Activated CD4-positive, alpha-beta T cell treated with anti-CD3 and anti-CD28 coated beads, Interleukin-2, amount 50 U/mL, for 24 hours (primary cell): ENCODE measurements at regions not wholly inside any gene's neighbourhood (a gene's known extent, or its start where the extent isn't known, plus 50 kb on each side); places are given as distances from the start of the nearest gene placed in this dataset.
"Not testable (repeated sequence)": the region's sequence is repeated elsewhere in the genome, so short reads cannot be mapped to it uniquely, and the experiment has no call there.

Experiments
- DNase-seq, 2 donors: peaks; one replicate each; pipeline ENCODE4 v3.0.0-alpha.2; 2020; ENCODE audit warnings: low read depth in 1 of 2, low spot score in 1 of 2

DNA sequence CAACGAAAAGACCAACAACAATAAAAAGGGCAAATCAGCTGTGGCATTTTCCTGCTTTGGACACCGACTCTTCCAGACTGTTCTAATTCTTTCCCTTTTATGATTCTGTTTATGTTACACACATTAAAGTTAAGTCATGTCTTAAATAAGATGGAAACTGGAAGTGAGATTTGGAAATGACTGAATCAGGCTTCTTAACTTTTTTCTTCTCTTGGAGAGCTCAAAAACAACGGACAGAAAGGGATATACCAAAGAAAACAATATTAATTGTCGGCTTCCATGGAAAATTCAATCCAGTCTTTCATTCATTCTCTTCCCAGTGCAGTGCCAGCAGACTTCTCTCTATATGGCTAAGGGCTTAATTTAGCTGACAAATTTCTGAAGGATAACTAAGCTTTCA is 214.9 kb upstream of the DDHD1 start:
- no peak for DNase-seq

DNA sequence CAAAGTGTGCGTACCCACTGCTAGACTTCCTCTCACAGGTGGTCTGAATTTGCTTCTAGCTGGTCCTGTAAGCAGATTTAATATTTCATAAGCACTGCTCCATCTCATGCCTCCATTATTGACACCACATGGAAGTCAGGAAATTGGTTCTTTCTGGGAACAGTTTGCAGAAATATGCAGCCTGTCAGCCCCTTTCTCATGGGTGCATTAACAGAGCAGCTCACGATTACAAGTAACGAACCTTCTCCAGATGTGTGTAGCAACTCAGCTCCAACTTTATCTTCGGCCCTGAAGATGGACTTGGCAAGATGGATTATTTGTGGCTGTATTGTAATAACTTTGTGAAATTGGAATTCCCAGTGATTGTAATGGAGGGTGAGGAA is 214.5 kb upstream of the DDHD1 start:
- no peak for DNase-seq

- DNase-seq, result no peak
These were observed 212.5 kb upstream of the DDHD1 start for GRCh38 chr14:53365486-53366130.

- not testable (repeated sequence) for DNase-seq
These were observed 209.8 kb upstream of the DDHD1 start for GRCh38 chr14:53362916-53363315.

DNA sequence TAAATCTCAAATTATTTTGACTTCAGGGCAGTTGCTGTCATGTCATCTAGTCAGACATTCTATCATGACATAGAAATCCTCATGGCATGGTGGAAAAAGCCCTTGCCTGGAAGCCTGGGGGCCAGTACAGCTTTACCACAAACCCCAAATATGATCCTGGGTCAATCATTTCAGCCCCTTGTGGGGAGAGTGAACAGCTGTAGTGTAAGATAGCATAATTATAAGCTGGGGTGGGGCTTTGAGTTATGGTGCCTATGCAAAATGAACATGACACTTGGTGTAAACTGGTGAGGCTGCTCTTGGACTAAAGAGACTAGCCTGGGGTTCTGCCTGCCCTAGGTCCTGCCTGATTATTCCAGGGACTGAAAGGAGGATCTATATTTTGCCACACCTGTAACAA is 207.7 kb upstream of the DDHD1 start:
- DNase-seq, result no peak

- no peak for DNase-seq
These were observed 205.0 kb upstream of the DDHD1 start for GRCh38 chr14:53358166-53358565.

DNA sequence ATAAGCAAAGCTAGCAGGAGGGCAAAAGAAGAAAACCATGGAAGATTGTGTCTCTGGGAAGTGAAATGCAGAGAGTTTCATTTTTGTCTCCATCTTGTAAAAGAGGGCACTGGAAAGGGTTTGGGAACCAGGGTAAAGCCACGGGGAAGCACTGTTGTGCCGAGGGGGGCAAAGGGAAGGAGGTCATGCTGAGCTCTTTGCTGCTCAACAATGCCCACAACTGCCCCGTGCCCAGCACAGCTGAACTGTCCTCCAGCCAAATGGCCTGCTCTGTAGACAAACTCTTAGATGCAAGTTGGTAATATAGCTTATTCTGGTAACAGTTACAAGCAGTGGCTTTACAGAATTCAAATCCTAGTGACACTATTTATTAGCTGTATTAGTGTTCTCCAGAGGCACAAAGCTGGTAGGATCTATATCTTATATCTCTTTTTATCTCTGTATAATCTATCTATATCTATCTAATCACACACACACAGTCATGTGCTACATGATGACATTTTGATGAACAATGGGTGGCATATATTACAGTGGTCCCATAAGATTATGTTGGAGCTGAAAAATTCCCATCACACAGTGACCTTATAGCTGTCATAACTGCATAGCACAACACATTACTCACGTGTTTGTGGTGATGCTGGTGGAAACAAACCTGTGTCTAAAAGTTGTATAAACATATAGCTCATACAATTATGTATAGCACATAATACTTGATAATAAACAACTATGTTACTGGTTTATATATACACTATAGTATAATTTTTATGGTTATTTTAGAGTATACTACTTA is 203.4 kb upstream of the DDHD1 start:
- DNase-seq, result no peak

DNA sequence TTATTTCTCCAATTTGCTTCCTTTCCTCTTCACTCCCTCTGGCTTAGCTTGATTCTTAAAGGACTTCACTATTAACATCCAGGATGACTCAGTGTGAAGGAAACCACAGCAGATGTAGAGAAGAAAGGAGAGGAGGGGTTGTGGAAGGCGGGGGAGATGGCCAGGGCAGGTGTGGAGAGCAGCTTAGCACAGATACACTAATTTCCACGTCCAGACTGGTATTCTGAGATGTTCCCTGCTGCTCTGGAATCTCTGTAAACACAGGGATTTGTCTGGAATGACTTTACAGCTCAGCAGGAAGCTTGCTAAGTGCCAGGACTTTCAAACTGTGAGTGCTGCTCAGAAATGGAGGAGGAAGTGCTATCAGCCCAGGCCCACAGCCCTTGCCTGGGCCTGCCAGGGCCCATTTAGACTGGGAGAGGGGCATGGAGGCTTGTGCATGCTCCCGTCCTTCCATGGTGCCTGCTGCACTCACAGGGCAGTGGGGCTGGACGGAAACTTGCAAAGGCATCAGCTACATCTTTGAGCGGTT is 202.5 kb upstream of the DDHD1 start:
- DNase-seq, result no peak

GRCh38 chr14:53354336-53354735 is 201.2 kb upstream of the DDHD1 start:
- DNase-seq, result no peak

- DNase-seq, result no peak
These were observed 197.7 kb upstream of the DDHD1 start for GRCh38 chr14:53350866-53351265.

- no peak for DNase-seq
These were observed 197.3 kb upstream of the DDHD1 start for GRCh38 chr14:53350429-53350828.

DNA sequence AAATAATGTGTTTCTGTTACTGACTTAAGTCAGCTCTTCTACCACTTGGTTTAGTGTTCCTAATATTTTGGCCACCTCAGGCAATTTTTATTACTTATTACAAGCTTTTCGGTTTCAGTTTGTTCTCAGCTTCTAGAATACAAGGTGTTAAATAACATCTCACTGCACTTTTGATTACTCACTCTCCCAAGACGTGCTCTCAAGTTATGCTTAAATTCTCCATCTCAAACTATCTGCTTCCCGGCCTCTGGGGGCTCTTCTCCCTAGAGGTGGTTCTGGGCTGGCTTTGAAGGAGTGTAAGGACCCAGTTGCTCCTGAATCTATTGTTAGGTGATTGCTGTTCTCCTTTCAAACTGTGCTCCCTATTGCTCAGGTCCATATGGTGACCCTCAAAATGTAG is 193.9 kb upstream of the DDHD1 start:
- DNase-seq, result no peak

DNA sequence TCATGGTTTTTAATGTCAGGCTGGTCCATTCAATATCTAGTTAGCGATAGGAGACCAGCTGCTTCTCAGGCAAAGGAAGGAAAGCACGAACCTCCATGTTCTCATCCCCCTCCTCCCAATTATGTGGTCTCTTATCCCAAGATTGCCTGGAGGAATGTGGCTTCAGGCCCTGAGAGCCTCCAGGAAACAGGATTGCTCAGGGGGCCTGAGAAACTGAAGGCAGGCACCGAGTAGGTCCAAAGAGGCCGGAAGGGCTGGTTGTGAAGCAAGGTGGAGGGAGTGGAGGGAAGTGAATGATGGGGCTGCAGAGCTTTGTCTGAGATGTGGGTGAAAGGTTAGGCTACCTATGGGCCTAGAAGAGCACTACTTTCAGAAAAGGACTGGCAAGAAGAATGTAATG is 188.2 kb upstream of the DDHD1 start:
- DNase-seq, result no peak

DNA sequence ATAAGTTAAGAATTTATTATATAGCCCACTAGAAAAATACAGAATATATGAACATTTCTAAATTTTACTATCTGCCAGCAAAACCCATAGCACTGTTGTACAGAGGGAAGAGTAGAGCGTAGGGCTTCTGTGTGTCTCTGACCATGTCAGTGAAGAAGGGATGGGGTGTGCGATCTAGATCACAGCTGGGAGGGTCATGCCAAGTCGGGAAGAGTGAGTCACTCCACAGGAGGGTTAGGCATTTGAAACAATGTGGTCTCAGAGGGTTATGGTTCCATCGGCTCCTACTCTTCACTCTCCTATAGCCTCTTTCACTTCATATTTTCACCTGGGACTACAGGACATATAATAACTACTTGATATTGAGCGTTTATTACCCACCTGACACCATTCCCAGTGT is 185.1 kb upstream of the DDHD1 start:
- DNase-seq, result no peak

DNA sequence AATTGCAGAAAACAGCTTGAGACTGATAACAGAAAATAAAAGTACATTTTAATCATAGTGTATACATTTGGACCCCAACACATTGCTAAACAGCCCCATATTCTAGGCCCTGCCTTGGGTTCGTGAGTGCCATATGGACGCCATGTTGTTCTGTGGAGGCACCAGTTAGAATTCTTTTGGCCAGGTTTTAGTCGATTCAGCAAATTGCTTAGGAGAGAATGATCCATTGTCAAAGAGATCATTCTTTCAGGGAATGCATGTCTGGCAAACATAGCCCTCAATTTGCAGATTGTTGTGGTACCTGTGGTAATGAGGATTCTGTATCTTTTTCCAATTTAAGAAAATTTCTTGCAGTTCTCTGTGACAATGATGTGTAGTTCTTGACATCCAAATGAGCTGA is 183.6 kb upstream of the DDHD1 start:
- no peak for DNase-seq

DNA sequence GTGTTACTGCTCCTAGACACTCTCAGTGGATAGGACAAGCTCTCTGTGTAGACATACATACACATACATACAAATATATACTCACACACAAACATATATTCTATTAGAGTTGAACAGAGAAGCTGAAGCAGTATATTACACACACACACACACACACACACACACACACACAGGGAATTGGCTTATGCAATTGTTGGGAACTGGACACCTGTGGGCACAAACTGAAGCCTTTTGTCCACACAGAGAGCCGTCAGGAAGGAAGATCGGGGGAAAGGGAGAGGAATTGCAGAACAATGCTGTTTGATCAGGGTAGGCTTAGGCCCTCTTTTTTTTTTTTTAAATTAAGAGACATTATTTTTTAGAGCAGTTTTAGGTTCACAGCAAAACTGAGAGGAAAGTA is 180.7 kb upstream of the DDHD1 start:
- DNase-seq, result no peak

DNA sequence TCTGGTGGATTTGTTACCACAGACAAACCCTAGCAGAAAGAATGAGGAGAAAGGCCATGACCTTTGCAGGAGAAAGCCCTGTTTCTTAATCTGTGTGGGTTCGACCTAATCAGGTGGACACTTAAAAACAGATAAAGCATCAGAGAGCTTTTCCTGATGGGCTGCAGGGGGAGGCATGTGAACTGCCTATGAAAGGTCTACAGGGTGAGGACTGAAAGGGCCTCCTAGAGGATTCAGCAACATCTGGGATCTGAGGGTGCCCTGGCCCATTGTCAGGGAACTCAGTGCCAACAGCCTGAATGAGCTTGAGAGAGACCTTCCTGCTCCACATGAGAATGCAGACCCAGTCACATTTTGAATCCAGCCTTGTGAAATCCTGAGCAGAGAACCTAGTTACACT is 178.8 kb upstream of the DDHD1 start:
- no peak for DNase-seq

DNA sequence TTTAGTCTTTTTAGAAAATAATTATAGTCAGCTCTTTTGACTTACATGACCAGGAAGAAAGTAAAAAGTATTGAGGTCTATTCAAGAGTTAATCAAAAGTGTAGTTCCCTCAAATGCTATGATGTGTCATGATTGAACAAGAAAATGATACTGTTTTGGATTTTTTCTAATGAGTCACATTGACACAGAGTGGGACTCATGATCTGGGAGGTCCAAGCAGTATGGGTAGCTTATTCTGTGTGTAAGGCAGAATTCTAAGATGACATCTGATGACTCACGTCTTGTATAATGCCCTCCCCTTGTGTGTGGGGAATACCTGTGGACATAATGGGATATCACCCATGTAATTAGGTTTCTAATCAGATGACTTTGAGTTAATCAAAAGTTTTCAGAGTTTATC is 178.1 kb upstream of the DDHD1 start:
- no peak for DNase-seq

DNA sequence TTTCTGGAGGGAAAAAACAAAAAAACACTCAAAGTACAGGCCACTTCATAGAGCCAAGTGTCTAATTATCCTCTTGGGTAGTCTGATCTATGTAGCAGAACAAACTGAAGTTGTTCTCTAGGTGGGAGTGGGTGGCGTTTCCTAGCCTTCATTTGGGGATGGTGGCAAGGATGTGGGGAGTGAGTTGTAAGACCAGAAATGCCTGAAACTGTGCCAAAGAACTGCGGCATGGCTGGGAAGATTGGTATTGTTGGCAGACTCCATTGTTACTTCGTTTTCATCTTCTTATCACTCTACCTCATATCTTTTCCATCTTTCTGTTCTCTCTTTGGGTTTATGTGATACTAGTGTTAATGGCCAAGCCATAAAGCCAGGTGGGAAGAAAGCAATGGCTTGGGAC is 177.3 kb upstream of the DDHD1 start:
- no peak for DNase-seq

DNA sequence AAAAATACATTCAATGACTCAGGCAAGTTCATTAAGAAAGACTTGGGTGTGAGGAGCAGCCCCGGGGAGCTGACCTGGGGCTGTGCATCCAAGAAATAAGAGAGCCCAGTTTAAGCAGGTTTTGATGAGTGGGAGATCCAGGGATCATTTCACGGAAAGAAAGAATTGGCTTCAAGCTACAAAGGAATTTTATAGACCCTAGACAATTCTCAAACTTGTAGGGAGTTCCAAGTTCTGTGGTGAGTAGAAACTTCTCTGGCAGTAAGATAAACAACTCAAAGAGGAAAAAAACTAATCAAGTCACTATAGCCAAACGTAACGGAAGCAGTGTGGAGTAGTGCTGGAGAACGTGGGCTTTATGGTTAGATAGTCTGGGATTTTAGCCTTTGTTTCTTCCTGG is 175.7 kb upstream of the DDHD1 start:
- DNase-seq, result no peak

- DNase-seq, result no peak
These were observed 174.6 kb upstream of the DDHD1 start for GRCh38 chr14:53327716-53328115.

GRCh38 chr14:53325176-53325806 is 172.2 kb upstream of the DDHD1 start:
- DNase-seq, result no peak
